ENCODE measurements at regions not wholly inside any gene's neighbourhood (a gene's known extent, or its start where the extent isn't known, plus 50 kb on each side); places are given as distances from the start of the nearest gene placed in this dataset.

- Mint-ChIP-seq H3K4me3 (peak overlapping the region; percentile 46 to 63), H3K9me3 (no peaks in the 10 kb centered on the region), H3K4me1 (ENCODE audit: low read depth in 2 of 2) (peaks cover 22 to 23% of the 10 kb centered on the region in 2 donors), H3K27me3 (no peaks in the 10 kb centered on the region), H3K27ac (peak overlapping the region; percentile 69 to 91), H3K36me3 (ENCODE audit: insufficient read depth) (no peaks in the 10 kb centered on the region)
- ATAC-seq (replicated peaks) = peak; percentile 97
- peak; percentile 18 to 46 (median 24) for DNase-seq
Observed at GRCh38 chr2:7672027-7672684, 754.9 kb downstream of the RNF144A start.

DNA sequence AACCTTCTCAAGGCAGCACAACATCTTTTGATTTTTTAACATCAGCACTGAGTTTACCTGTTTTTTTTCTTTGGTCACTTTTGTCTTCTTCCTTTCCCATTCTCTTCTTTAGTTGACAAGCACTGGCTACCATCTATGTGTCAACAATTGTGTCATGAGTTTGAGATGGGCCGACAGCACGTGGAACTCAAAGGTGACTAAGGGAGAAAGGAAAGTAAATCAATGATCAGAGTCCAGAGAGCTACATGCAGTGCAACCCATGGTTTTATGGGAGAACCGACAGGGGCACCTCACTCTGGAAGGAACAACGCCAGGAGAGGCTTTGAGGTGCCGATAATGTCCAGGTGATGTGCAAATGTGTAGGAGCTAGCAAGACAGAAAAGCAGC, 755.5 kb downstream of the RNF144A start:
- peak; percentile 21 for ATAC-seq (replicated peaks)
- DNase-seq = no peak
- Mint-ChIP-seq H3K9me3 (no peaks in the 10 kb centered on the region), H3K36me3 (ENCODE audit: insufficient read depth) (no peaks in the 10 kb centered on the region), H3K4me3 (peak overlapping the region; percentile 46 to 63), H3K27me3 (no peaks in the 10 kb centered on the region), H3K4me1 (ENCODE audit: low read depth in 2 of 2) (peaks cover 22 to 23% of the 10 kb centered on the region in 2 donors), H3K27ac (peak overlapping the region; percentile 69 to 91)

GRCh38 chr2:7673101-7673500, 755.9 kb downstream of the RNF144A start:
- no peak for ATAC-seq (replicated peaks)
- peak overlapping the region; percentile 69 to 91 for H3K27ac Mint-ChIP-seq
- no peak overlapping the region for H3K4me3 Mint-ChIP-seq
- DNase-seq = no peak
- H3K27me3 Mint-ChIP-seq = no peaks in the 10 kb centered on the region
- H3K4me1 Mint-ChIP-seq (ENCODE audit: low read depth in 2 of 2) = peaks cover 22 to 23% of the 10 kb centered on the region in 2 donors
- no peaks in the 10 kb centered on the region for H3K9me3 Mint-ChIP-seq
- H3K36me3 Mint-ChIP-seq (ENCODE audit: insufficient read depth) = no peaks in the 10 kb centered on the region

DNA sequence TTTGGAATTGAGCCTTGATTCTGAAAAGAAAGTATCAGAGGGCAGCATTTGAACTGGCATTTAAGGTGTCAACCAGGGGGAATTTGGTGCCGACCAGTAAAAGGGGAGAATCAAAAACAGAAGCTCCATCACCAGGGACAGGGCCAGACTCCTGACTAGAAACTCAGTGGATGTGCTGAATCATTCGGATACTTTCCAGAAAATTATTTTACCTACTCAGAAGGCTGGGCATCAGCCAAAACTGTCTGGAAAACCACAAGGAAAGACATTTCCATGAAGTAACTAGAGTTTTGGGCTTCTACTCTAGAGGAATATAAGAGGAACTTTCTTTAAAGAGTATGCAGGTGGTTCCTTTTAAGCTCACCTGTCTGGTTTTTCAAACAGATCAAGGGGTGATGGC, 756.6 kb downstream of the RNF144A start:
- Mint-ChIP-seq H3K4me3 (no peak overlapping the region), H3K9me3 (no peaks in the 10 kb centered on the region)

GRCh38 chr2:7674606-7675005, 757.4 kb downstream of the RNF144A start:
- no peak for ATAC-seq (replicated peaks)
- peaks cover 22 to 28% of the 10 kb centered on the region in 2 donors for H3K4me1 Mint-ChIP-seq (ENCODE audit: low read depth in 2 of 2)

More for the DNA sequence above, 756.6 kb downstream of the RNF144A start:
- no peaks in the 10 kb centered on the region for H3K27me3 Mint-ChIP-seq
- DNase-seq = no peak
- ATAC-seq (replicated peaks) = no peak
- H3K27ac Mint-ChIP-seq = no peak overlapping the region
- H3K4me1 Mint-ChIP-seq (ENCODE audit: low read depth in 2 of 2) = peaks cover 22 to 28% of the 10 kb centered on the region in 2 donors
- no peaks in the 10 kb centered on the region for H3K36me3 Mint-ChIP-seq (ENCODE audit: insufficient read depth)

GRCh38 chr2:7676714-7677113, 759.5 kb downstream of the RNF144A start:
- no peak for ATAC-seq (replicated peaks)
- Mint-ChIP-seq H3K4me3 (no peak overlapping the region), H3K9me3 (no peaks in the 10 kb centered on the region), H3K4me1 (ENCODE audit: low read depth in 2 of 2) (peaks cover 16 to 25% of the 10 kb centered on the region in 2 donors), H3K27ac (peak overlapping the region in 1 of 2 donors; percentile 66), H3K27me3 (no peaks in the 10 kb centered on the region), H3K36me3 (ENCODE audit: insufficient read depth) (no peaks in the 10 kb centered on the region)
- DNase-seq = no peak

More at GRCh38 chr2:7674606-7675005, 757.4 kb downstream of the RNF144A start:
- no peaks in the 10 kb centered on the region for H3K27me3 Mint-ChIP-seq
- DNase-seq = no peak
- H3K4me3 Mint-ChIP-seq = no peak overlapping the region
- H3K9me3 Mint-ChIP-seq = no peaks in the 10 kb centered on the region
- H3K27ac Mint-ChIP-seq = no peak overlapping the region
- no peaks in the 10 kb centered on the region for H3K36me3 Mint-ChIP-seq (ENCODE audit: insufficient read depth)

DNA sequence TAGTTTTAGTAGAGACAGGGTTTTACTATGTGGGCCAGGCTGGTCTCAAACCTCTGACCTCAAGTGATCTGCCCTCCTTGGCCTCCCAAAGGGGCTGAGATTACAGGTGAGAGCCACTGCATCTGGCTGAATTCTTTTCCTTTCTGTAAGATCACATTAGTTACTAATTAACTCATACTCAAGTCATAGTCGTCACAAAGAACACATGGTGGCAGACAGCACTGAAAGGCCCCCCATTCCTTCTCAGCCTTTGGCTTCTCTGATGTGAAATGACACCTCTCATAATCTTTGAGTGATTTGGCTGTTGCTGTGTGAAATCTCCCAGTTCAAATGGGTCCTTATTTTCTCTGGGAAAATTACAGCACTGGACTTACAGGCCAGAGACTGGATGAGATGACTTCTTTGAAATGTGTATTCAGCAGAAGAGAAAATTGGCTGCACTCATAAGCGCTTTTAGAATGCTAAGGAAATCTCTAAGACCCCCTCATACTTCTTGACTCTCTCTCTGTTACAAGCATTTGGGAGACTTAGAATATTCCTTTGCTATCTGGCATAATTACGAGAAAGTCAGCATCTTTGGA, 764.8 kb downstream of the RNF144A start:
- DNase-seq = no peak
- ATAC-seq (replicated peaks) = no peak
- H3K27ac Mint-ChIP-seq = no peak overlapping the region
- no peaks in the 10 kb centered on the region for H3K27me3 Mint-ChIP-seq
- no peaks in the 10 kb centered on the region for H3K9me3 Mint-ChIP-seq
- H3K4me3 Mint-ChIP-seq = no peak overlapping the region
- no peaks in the 10 kb centered on the region for H3K36me3 Mint-ChIP-seq (ENCODE audit: insufficient read depth)
- H3K4me1 Mint-ChIP-seq (ENCODE audit: low read depth in 2 of 2) = peaks cover 0 to 5% of the 10 kb centered on the region in 2 donors

- DNase-seq (no peak), ATAC-seq (replicated peaks) (no peak)
- no peaks in the 10 kb centered on the region for H3K36me3 Mint-ChIP-seq (ENCODE audit: insufficient read depth)
- H3K4me1 Mint-ChIP-seq (ENCODE audit: low read depth in 2 of 2) = peaks cover 0 to 5% of the 10 kb centered on the region in 2 donors
- no peaks in the 10 kb centered on the region for H3K9me3 Mint-ChIP-seq
- H3K27ac Mint-ChIP-seq = no peak overlapping the region
- no peak overlapping the region for H3K4me3 Mint-ChIP-seq
- no peaks in the 10 kb centered on the region for H3K27me3 Mint-ChIP-seq
Observed at GRCh38 chr2:7683196-7683595, 766.0 kb downstream of the RNF144A start.

- DNase-seq (no peak), ATAC-seq (replicated peaks) (no peak)
- Mint-ChIP-seq H3K9me3 (no peaks in the 10 kb centered on the region), H3K4me3 (no peak overlapping the region), H3K4me1 (ENCODE audit: low read depth in 2 of 2) (no peaks in the 10 kb centered on the region), H3K36me3 (ENCODE audit: insufficient read depth) (no peaks in the 10 kb centered on the region), H3K27me3 (no peaks in the 10 kb centered on the region), H3K27ac (no peak overlapping the region)
Observed at GRCh38 chr2:7683708-7684107, 766.5 kb downstream of the RNF144A start.

- Mint-ChIP-seq H3K36me3 (ENCODE audit: insufficient read depth) (no peaks in the 10 kb centered on the region), H3K9me3 (no peaks in the 10 kb centered on the region), H3K27me3 (no peaks in the 10 kb centered on the region), H3K4me3 (no peak overlapping the region), H3K27ac (no peak overlapping the region), H3K4me1 (ENCODE audit: low read depth in 2 of 2) (no peaks in the 10 kb centered on the region)
- ATAC-seq (replicated peaks) (no peak), DNase-seq (no peak)
Observed at GRCh38 chr2:7685342-7686015, 768.3 kb downstream of the RNF144A start.

DNA sequence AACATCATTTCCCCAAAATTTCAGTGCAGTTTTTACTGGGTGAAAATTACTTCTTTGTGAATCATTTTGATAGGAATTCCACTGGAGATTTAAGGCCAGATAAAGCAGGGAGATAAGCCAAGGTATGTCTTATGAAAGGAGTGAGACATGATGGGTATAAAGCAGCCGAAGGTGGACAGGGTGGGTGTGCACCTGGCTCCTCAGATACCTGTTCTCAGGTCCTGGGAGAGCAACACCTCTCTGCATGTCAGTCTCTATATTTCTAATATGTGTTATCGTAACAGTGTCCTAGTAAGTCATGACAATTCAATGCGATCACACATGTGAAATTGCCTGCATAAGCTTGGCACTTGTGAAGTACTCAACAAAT, 768.8 kb downstream of the RNF144A start:
- H3K27ac Mint-ChIP-seq = no peak overlapping the region
- H3K27me3 Mint-ChIP-seq = no peaks in the 10 kb centered on the region
- no peaks in the 10 kb centered on the region for H3K4me1 Mint-ChIP-seq (ENCODE audit: low read depth in 2 of 2)
- no peak overlapping the region for H3K4me3 Mint-ChIP-seq
- ATAC-seq (replicated peaks) (no peak), DNase-seq (no peak)
- H3K36me3 Mint-ChIP-seq (ENCODE audit: insufficient read depth) = no peaks in the 10 kb centered on the region
- H3K9me3 Mint-ChIP-seq = no peaks in the 10 kb centered on the region

DNA sequence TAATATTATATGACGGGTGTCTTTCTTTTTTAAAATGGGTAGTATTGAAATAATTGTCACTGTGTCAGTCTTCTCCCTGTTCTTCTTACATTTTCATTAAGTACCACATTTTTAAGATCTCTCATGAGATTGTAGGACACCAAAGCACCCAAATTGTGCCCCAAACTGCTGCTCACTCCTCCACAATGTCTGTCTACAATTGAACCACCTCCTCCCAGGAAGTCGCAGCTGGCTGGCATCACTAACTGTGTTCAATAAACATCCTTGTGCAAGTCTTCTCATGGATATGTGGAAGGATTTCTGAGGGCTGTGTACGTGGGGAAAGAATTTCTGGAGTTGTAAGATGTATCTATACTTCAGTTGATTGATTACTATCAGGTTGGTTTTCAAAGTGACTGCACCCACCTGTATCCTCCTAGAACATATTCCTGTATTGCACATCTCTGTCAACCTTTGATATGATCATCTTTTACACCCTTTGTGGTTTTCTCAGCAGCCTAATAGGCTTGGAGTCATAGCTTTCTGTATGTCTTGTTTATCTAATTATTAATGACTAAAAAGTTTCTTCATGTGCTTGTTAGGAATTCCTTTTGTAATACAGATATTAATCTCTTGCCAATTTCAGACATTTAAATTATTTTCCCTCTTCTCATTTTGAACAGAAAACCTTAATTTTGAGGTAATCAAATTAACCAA, 774.9 kb downstream of the RNF144A start:
- H3K4me1 Mint-ChIP-seq (ENCODE audit: low read depth in 2 of 2) = peaks cover 16 to 28% of the 10 kb centered on the region in 2 donors
- no peak overlapping the region for H3K4me3 Mint-ChIP-seq
- no peaks in the 10 kb centered on the region for H3K9me3 Mint-ChIP-seq
- ATAC-seq (replicated peaks) = no peak
- H3K27me3 Mint-ChIP-seq = peaks cover 0 to 7% of the 10 kb centered on the region in 2 donors
- no peak overlapping the region for H3K27ac Mint-ChIP-seq
- DNase-seq = no peak
- H3K36me3 Mint-ChIP-seq (ENCODE audit: insufficient read depth) = no peaks in the 10 kb centered on the region

- H3K4me3 Mint-ChIP-seq = no peak overlapping the region
- no peaks in the 10 kb centered on the region for H3K9me3 Mint-ChIP-seq
- peaks cover 0 to 7% of the 10 kb centered on the region in 2 donors for H3K27me3 Mint-ChIP-seq
- no peaks in the 10 kb centered on the region for H3K36me3 Mint-ChIP-seq (ENCODE audit: insufficient read depth)
- H3K4me1 Mint-ChIP-seq (ENCODE audit: low read depth in 2 of 2) = peaks cover 16 to 28% of the 10 kb centered on the region in 2 donors
- no peak overlapping the region for H3K27ac Mint-ChIP-seq
- DNase-seq (no peak), ATAC-seq (replicated peaks) (no peak)
Observed at GRCh38 chr2:7692657-7693161, 775.5 kb downstream of the RNF144A start.
